ENCODE measurements at regions not wholly inside any gene's neighbourhood (a gene's known extent, or its start where the extent isn't known, plus 50 kb on each side); places are given as distances from the start of the nearest gene placed in this dataset.

- TF ChIP-seq, protein P1, sequence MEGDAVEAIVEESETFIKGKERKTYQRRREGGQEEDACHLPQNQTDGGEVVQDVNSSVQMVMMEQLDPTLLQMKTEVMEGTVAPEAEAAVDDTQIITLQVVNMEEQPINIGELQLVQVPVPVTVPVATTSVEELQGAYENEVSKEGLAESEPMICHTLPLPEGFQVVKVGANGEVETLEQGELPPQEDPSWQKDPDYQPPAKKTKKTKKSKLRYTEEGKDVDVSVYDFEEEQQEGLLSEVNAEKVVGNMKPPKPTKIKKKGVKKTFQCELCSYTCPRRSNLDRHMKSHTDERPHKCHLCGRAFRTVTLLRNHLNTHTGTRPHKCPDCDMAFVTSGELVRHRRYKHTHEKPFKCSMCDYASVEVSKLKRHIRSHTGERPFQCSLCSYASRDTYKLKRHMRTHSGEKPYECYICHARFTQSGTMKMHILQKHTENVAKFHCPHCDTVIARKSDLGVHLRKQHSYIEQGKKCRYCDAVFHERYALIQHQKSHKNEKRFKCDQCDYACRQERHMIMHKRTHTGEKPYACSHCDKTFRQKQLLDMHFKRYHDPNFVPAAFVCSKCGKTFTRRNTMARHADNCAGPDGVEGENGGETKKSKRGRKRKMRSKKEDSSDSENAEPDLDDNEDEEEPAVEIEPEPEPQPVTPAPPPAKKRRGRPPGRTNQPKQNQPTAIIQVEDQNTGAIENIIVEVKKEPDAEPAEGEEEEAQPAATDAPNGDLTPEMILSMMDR (IDR thresholded peaks at IDR 0.05 in 2 of 3, conservative IDR thresholded peaks at IDR 0.05 in 1 of 3; ENCODE audit: control insufficient read depth in 2 of 3, extremely low read depth in 1 of 3, insufficient read depth in 1 of 3, low read depth in 3 of 3, low read length in 3 of 3) = no peak
- TF ChIP-seq POLR2A (IDR thresholded peaks at IDR 0.05; ENCODE audit: low read depth, low read length) = no peak
- no peak for TF ChIP-seq ATF7 (IDR thresholded peaks at IDR 0.05; ENCODE audit: low read depth)
- TF ChIP-seq CHD4 (IDR thresholded peaks at IDR 0.05) = no peak
These were observed 234.4 kb upstream of the HSF2 start for GRCh38 chr6:122165014-122165413.

Data from GM12878 (cell line).